Effector memory CD8-positive, alpha-beta T cell (primary cell): ENCODE measurements at regions not wholly inside any gene's neighbourhood (a gene's known extent, or its start where the extent isn't known, plus 50 kb on each side); places are given as distances from the start of the nearest gene placed in this dataset.

ENCODE experiments used
- ATAC-seq: fragments of 150-1000 bp; cut with Tn5 transposase; replicated peaks from 2 replicates; pipeline ENCODE4 v1.10.0; 2021; ENCODE audit warnings: mild to moderate bottlenecking, moderate library complexity
- DNase-seq, 3 experiments: peaks; one replicate each; pipeline ENCODE4 v3.0.0; 2021
- H3K27ac Mint-ChIP-seq, 2 donors: one replicate each; pipeline ENCODE4 v1.8.0; 2022; ENCODE audit warnings: mild to moderate bottlenecking in 2 of 2, mixed read lengths in 2 of 2, moderate library complexity in 2 of 2
- H3K27me3 Mint-ChIP-seq, 2 donors: one replicate each; pipeline ENCODE4 v1.8.0; 2022; ENCODE audit warnings: mixed read lengths in 2 of 2
- H3K36me3 Mint-ChIP-seq: one replicate; pipeline ENCODE4 v1.8.0; 2022; ENCODE audit warnings: mild to moderate bottlenecking, moderate library complexity, mixed read lengths; ENCODE audit not compliant: insufficient read depth
- H3K4me1 Mint-ChIP-seq, 2 donors: one replicate each; pipeline ENCODE4 v1.8.0; 2022; ENCODE audit warnings: low read depth in 2 of 2, mixed read lengths in 2 of 2
- H3K4me3 Mint-ChIP-seq, 2 donors: one replicate each; pipeline ENCODE4 v1.8.0; 2022; ENCODE audit warnings: mild to moderate bottlenecking in 2 of 2, mixed read lengths in 2 of 2, moderate library complexity in 2 of 2
- H3K9me3 Mint-ChIP-seq, 2 donors: one replicate each; pipeline ENCODE4 v1.8.0; 2022; ENCODE audit warnings: mixed read lengths in 2 of 2

DNA sequence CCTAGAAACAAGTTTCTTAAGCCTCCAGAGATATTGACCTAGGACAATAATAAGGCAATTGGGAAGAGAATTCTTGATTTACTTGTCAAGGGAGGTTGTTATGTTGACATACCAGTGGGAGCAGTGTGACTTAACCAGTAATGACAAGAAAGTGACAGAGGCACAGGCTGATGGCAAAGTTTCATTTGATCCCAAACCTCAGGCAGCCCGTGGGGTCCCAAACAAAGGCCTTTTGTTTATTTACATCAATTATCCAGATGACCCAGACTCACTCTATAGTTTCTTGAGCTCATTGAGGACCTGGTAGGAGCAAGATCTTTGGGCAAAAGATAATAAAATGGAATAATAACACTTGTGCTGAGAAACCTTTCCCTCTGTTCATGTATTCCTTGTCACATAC, 336.8 kb downstream of the ARL6IP6 start:
- DNase-seq (no peak), ATAC-seq (no peak)
- no peaks in the 10 kb centered on the region for H3K36me3 Mint-ChIP-seq
- H3K4me1 Mint-ChIP-seq, result no peaks in the 10 kb centered on the region
- no peak overlapping the region for H3K27ac Mint-ChIP-seq
- no peaks in the 10 kb centered on the region for H3K27me3 Mint-ChIP-seq
- H3K9me3 Mint-ChIP-seq, result no peaks in the 10 kb centered on the region
- no peak overlapping the region for H3K4me3 Mint-ChIP-seq

DNA sequence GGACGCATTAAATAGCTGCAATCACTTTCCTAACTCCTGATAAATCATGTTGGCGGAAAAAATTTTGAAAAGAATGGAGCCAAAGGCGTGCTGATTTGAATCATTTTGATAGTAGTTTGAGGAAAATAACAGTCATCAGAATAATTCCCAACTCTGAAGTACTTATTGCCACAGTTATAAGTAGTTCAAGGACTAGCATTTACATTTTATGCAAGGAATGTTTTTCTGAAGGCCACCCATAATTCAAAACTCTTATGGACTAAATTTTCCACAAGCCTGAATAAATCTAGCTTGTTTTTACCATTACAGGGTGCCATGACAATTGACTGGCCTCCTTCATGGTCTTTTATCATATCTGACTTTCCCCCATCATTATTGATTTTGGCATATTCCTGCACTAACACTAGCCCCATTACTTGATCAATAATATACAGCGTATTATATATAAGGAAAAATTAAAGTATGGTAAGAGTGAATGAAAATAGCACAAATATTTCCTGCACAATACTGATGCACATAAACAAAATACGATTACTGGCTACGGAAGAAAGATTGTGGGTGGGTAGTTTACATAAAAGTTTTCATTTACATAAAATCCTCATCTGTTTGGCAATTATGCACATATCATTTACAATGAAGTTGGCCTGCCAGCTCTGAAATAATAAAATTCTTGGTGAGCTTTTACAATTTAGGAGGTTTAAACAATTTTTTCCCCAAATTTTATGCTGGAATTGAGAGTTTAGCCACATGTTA, 334.6 kb downstream of the ARL6IP6 start:
- Mint-ChIP-seq H3K36me3 (no peaks in the 10 kb centered on the region), H3K4me3 (no peak overlapping the region), H3K4me1 (no peaks in the 10 kb centered on the region), H3K9me3 (no peaks in the 10 kb centered on the region), H3K27ac (no peak overlapping the region), H3K27me3 (no peaks in the 10 kb centered on the region)
- ATAC-seq, result no peak
- DNase-seq, result no peak

DNA sequence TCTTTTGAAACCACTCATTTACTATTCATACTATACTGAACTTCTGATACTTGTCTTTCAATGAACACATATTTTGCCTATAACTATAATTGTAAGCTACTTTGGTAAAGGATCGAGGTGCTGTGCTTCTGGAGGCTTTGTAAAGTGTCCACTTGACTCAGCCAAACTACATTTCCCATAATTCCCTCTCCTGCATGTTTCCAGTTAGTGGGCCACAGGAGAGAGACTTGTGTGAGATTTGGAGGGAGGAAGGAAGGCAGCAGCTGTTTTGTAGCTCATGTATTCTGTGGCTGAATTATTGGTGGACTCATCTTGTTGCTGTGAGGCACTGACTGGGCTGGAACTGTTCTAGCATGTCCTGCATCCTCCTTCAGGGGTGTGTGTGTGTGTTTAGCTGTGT, 328.8 kb downstream of the ARL6IP6 start:
- H3K36me3 Mint-ChIP-seq, result no peaks in the 10 kb centered on the region
- no peak for DNase-seq
- H3K9me3 Mint-ChIP-seq, result peaks cover 0 to 4% of the 10 kb centered on the region in 2 donors
- H3K4me1 Mint-ChIP-seq, result no peaks in the 10 kb centered on the region
- ATAC-seq, result no peak
- no peak overlapping the region for H3K27ac Mint-ChIP-seq
- no peaks in the 10 kb centered on the region for H3K27me3 Mint-ChIP-seq
- H3K4me3 Mint-ChIP-seq, result no peak overlapping the region

DNA sequence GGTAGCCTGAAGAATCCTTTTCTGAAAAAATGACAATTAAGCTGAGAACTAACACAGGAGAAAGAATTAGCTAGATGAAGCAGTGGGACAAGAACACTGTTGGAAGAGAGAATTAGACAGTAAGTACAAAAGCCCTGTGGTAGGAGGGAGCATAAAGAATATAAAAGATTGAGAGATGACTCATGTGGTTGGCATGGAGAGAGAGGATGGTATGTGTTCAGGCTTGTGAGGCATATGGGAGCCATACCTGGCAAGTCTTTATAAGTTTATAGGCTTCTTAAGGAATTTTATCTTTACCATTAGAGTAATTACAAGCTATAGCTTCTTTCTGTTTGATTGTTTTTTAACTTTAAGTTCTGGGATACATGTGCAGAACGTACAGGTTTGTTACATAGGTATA, 325.0 kb downstream of the ARL6IP6 start:
- H3K27me3 Mint-ChIP-seq, result no peaks in the 10 kb centered on the region
- ATAC-seq (no peak), DNase-seq (no peak)
- no peak overlapping the region for H3K4me3 Mint-ChIP-seq
- no peaks in the 10 kb centered on the region for H3K36me3 Mint-ChIP-seq
- H3K27ac Mint-ChIP-seq, result no peak overlapping the region
- H3K9me3 Mint-ChIP-seq, result peaks cover 0 to 4% of the 10 kb centered on the region in 2 donors
- H3K4me1 Mint-ChIP-seq, result no peaks in the 10 kb centered on the region

DNA sequence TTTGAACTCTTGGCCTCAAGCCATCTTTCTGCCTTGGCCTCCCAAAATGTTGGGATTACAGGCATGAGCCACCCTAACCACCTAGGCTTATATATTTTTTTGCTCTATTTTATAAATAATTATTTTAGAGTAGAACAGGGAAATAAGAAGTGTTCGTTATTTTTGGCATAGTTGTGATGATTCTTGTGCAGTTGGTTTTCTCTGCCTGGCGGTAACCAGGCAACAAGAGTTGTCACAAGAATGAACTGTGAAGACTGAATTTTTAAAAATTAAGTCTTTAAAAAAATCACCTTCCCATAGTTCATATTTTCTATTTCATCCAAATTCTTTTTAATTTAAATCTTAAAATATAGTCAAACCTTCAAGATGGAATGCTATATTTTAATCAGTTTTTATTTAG, 310.2 kb downstream of the ARL6IP6 start:
- H3K4me1 Mint-ChIP-seq, result no peaks in the 10 kb centered on the region
- DNase-seq (no peak), ATAC-seq (no peak)
- no peaks in the 10 kb centered on the region for H3K27me3 Mint-ChIP-seq
- no peak overlapping the region for H3K27ac Mint-ChIP-seq
- no peaks in the 10 kb centered on the region for H3K36me3 Mint-ChIP-seq
- no peak overlapping the region for H3K4me3 Mint-ChIP-seq
- H3K9me3 Mint-ChIP-seq, result peaks cover 0 to 6% of the 10 kb centered on the region in 2 donors

DNA sequence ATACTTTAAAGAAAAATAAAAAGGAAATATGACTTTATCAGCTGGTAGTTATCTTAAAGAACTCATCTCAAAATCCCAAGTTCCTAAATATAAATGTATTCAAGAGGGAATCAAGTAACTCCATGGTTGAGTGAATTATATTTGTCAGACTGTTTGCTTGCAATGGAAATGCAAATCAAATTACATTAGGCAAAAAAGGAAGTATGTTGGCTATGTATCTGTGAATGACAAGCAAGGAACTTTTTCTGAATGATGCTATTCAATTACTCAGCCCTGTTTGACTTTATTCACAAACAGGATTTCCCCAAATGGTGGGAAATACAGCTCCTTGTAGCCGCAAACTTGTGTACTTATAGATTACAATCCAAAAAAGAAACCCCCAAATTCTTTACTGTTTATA, 309.1 kb downstream of the ARL6IP6 start:
- no peaks in the 10 kb centered on the region for H3K27me3 Mint-ChIP-seq
- no peak overlapping the region for H3K27ac Mint-ChIP-seq
- no peaks in the 10 kb centered on the region for H3K36me3 Mint-ChIP-seq
- DNase-seq (no peak), ATAC-seq (no peak)
- no peak overlapping the region for H3K4me3 Mint-ChIP-seq
- peaks cover 0 to 6% of the 10 kb centered on the region in 2 donors for H3K9me3 Mint-ChIP-seq
- no peaks in the 10 kb centered on the region for H3K4me1 Mint-ChIP-seq

DNA sequence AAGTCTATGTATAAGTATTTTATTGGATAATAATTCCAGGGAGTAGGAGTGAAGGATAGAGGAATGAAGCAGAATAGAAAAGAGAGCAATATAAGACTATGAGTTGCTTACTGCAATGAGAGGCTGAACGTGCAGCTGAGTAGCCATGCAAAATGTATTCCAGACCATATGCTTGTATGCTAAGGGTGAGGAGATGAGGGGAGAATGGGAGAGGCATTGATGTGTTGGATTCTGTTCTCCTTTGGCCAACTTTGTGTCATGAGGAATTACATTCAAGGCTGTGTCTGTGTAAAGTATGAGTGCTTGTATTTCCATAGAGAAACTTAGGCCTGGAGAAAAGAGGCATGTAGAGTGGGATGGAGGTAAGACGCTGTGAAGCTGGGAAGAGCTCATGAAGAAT, 301.8 kb downstream of the ARL6IP6 start:
- DNase-seq (no peak), ATAC-seq (no peak)
- Mint-ChIP-seq H3K27ac (no peak overlapping the region), H3K4me3 (no peak overlapping the region), H3K9me3 (peaks cover 6 to 18% of the 10 kb centered on the region in 2 donors), H3K4me1 (no peaks in the 10 kb centered on the region), H3K36me3 (no peaks in the 10 kb centered on the region), H3K27me3 (no peaks in the 10 kb centered on the region)

DNA sequence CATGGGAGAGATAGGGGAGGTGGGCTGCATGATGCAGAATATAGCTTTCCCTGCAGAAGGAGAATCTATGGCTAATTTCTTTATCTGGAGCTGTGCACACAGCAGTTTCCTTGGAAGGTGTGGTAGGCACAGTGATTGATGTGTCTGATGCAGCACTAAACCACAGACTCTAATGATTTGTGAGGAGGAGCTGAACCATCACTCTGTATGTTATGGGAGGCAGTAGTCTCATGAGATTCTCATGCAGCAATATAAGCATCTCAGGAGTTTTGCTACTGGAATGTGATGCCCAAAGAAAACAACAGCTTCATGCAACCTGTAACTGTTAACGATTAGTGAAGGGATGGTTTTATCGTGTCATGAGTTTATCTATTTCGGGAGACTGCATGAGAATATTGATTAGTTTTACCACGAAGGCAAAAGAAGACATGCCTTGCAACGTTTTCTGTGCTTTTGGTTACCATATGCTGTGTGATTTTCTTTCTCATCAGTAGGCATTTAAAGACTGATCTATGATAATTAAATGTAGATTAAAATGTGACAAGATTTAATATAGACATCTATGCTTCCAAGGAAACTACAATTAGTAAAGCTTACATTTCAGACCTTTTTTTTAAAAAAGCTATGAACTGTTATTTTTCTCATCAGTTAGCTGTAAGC, 286.8 kb downstream of the ARL6IP6 start:
- no peaks in the 10 kb centered on the region for H3K27me3 Mint-ChIP-seq
- no peak overlapping the region for H3K27ac Mint-ChIP-seq
- no peak for ATAC-seq
- DNase-seq, result no peak
- H3K36me3 Mint-ChIP-seq, result no peaks in the 10 kb centered on the region
- H3K4me1 Mint-ChIP-seq, result no peaks in the 10 kb centered on the region
- no peak overlapping the region for H3K4me3 Mint-ChIP-seq
- peaks cover 0 to 2% of the 10 kb centered on the region in 2 donors for H3K9me3 Mint-ChIP-seq

DNA sequence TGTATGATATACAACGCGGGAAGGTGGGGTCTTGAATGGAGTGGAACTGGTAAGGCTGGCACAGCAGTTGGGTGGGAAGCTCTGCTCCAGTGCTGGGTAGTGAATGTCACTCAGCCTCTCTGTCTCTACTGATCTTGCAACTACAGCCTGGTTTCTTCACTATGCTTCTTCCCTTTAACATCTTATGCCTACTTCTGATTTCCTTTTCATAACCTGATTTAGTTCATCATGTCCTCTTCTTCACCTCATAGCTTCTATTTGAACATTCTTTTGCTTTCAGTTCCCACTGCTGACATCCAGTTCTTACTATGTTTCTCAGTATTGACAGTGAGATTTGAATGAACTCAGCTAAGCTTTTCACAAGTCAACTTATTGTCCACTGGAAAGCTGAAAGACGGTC, 286.2 kb downstream of the ARL6IP6 start:
- H3K36me3 Mint-ChIP-seq, result no peaks in the 10 kb centered on the region
- peaks cover 0 to 2% of the 10 kb centered on the region in 2 donors for H3K9me3 Mint-ChIP-seq
- no peak overlapping the region for H3K27ac Mint-ChIP-seq
- no peaks in the 10 kb centered on the region for H3K27me3 Mint-ChIP-seq
- ATAC-seq, result no peak
- no peak overlapping the region for H3K4me3 Mint-ChIP-seq
- H3K4me1 Mint-ChIP-seq, result no peaks in the 10 kb centered on the region
- no peak for DNase-seq

DNA sequence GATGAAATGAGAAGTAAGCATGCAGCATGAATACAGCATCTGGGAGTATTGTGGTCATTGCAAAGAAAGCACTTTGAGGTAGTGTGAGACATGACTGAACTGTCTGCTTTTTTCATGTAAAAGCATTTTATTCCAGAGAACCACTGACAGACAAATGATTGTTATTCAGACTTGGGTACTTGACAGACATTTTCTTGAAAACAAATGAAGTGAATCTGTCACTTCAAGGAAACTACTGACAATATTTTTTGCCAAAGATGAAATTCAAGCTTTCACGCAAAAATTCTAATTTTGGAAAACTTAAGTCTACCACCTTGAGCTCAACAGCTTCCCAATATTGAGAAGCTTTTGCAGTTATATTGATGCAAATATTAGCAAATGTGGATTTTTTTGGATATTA, 255.7 kb downstream of the ARL6IP6 start:
- DNase-seq (no peak), ATAC-seq (no peak)
- H3K9me3 Mint-ChIP-seq, result peaks cover 0 to 6% of the 10 kb centered on the region in 2 donors
- no peaks in the 10 kb centered on the region for H3K4me1 Mint-ChIP-seq
- no peak overlapping the region for H3K27ac Mint-ChIP-seq
- no peaks in the 10 kb centered on the region for H3K36me3 Mint-ChIP-seq
- no peak overlapping the region for H3K4me3 Mint-ChIP-seq
- no peaks in the 10 kb centered on the region for H3K27me3 Mint-ChIP-seq

DNA sequence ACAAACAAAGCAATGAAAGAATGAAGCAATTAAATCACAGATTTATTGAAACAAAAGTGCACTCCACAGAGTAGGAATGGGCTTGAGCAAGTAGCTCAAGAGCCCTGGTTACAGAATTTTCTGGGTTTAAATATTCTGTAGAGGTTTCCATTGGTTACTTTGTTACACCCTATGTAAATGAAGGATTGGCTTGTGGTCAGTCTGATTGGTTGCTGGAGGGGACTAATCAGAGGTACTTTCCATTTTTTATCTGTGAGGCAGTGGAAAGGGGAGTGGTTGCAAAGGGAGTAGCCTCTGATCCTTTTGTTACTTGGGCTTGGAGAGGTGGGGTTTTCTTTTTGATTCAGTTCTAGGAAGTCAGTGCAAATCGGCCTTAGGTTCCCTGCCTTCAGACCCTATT, 253.3 kb downstream of the ARL6IP6 start:
- H3K9me3 Mint-ChIP-seq, result peaks cover 0 to 6% of the 10 kb centered on the region in 2 donors
- no peak overlapping the region for H3K27ac Mint-ChIP-seq
- H3K4me1 Mint-ChIP-seq, result no peaks in the 10 kb centered on the region
- no peaks in the 10 kb centered on the region for H3K36me3 Mint-ChIP-seq
- ATAC-seq (no peak), DNase-seq (no peak)
- H3K4me3 Mint-ChIP-seq, result no peak overlapping the region
- no peaks in the 10 kb centered on the region for H3K27me3 Mint-ChIP-seq

DNA sequence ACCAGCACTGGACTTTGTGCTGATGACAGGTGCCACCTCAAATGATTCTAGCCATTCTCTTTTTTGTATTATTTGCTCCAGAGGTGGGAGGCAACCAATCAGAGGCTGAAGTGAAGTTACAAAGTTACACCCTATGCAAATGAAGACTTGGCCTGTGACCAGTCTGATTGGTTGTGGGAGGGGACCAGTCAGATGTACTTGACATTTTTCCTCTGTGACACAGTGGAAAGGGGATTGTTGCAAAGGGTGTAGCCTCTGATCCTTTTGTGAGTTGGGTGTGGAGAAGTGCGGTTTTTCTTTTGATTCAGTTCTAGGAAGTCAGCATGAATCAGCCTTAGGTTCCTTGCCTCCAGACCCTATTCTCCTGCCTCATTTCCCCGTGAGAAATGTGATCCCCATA, 244.0 kb downstream of the ARL6IP6 start:
- no peak for DNase-seq

DNA sequence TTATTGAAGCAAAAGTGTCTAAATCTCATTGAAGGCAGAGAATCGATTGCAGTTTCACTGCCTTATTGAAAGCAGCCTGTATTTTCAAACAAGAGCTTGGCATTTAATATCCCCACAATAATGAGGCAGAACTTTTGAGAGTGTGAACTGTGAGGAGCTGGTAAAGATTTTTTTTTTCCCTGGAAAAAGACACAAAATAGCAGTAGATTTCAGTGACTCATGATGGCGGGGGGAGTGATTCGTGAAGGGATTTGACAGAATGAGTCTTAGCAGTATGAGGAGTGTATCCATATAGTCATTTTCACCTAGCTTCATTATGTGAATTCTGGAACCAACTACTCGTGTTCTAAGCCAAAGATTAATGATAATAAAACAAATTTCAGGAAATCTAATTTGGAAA, 242.9 kb downstream of the ARL6IP6 start:
- DNase-seq, result no peak
- H3K27me3 Mint-ChIP-seq, result no peaks in the 10 kb centered on the region
- peaks cover 0 to 1% of the 10 kb centered on the region in 2 donors for H3K9me3 Mint-ChIP-seq
- H3K27ac Mint-ChIP-seq, result no peak overlapping the region
- H3K36me3 Mint-ChIP-seq, result no peaks in the 10 kb centered on the region
- no peak for ATAC-seq
- H3K4me3 Mint-ChIP-seq, result no peak overlapping the region
- no peaks in the 10 kb centered on the region for H3K4me1 Mint-ChIP-seq

More for the DNA sequence above, 244.0 kb downstream of the ARL6IP6 start:
- Mint-ChIP-seq H3K4me3 (no peak overlapping the region), H3K4me1 (no peaks in the 10 kb centered on the region), H3K36me3 (no peaks in the 10 kb centered on the region), H3K27ac (no peak overlapping the region), H3K9me3 (peaks cover 0 to 1% of the 10 kb centered on the region in 2 donors), H3K27me3 (no peaks in the 10 kb centered on the region)
- ATAC-seq, result no peak

DNA sequence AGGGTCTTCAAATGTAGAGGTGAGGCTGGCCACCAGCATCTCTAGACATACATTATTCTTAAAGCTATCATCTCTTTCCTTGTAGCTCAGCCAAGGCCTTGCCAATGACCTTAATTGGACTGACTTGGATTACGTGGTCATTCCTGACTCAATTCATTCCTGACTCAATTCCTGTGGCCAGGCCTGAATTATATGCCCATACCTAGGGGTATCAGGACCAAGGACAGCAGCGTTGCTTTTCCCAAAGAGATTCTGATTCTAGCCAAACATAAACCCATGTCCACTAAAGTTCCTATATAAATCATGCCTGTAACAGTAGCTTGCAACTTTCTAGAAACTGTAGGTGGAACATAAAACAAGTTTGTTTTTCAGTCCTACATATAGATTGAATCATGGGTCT, 231.7 kb downstream of the ARL6IP6 start:
- Mint-ChIP-seq H3K4me3 (no peak overlapping the region), H3K4me1 (no peaks in the 10 kb centered on the region), H3K27me3 (no peaks in the 10 kb centered on the region), H3K36me3 (no peaks in the 10 kb centered on the region), H3K27ac (no peak overlapping the region), H3K9me3 (no peaks in the 10 kb centered on the region)
- no peak for DNase-seq
- ATAC-seq, result no peak
